ENCODE measurements at regions not wholly inside any gene's neighbourhood (a gene's known extent, or its start where the extent isn't known, plus 50 kb on each side); places are given as distances from the start of the nearest gene placed in this dataset.

DNA sequence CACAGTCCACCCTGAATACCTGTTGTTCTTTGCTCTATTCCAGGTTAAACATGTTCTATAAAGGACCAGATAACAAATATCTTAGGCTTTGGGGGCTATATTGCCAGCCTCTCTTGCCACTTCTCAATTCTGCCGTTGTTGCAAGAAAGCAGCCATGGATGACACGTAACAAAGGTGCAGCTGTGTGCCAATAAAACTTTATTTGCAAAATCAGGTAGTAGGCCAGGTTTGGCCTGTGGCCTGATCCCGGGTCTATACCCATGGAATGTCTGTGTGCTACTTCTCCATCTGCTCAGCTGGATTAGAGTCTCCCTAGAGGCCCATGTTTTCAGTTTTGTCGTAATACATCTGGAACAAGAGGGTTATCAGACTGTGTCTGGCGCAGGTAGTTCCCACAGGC is 175.3 kb upstream of the KCNG1 start:
- H3K4me3 ChIP-seq (replicated peaks in 1 of 2; ENCODE audit: low read depth in 2 of 2, low read length in 2 of 2), result no peak overlapping the region
- no peak for DNase-seq (ENCODE audit: low read depth in 2 of 2)
- TF ChIP-seq, protein P1, sequence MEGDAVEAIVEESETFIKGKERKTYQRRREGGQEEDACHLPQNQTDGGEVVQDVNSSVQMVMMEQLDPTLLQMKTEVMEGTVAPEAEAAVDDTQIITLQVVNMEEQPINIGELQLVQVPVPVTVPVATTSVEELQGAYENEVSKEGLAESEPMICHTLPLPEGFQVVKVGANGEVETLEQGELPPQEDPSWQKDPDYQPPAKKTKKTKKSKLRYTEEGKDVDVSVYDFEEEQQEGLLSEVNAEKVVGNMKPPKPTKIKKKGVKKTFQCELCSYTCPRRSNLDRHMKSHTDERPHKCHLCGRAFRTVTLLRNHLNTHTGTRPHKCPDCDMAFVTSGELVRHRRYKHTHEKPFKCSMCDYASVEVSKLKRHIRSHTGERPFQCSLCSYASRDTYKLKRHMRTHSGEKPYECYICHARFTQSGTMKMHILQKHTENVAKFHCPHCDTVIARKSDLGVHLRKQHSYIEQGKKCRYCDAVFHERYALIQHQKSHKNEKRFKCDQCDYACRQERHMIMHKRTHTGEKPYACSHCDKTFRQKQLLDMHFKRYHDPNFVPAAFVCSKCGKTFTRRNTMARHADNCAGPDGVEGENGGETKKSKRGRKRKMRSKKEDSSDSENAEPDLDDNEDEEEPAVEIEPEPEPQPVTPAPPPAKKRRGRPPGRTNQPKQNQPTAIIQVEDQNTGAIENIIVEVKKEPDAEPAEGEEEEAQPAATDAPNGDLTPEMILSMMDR (IDR thresholded peaks at IDR 0.05; ENCODE audit: low read depth, low read length), result no peak

DNA sequence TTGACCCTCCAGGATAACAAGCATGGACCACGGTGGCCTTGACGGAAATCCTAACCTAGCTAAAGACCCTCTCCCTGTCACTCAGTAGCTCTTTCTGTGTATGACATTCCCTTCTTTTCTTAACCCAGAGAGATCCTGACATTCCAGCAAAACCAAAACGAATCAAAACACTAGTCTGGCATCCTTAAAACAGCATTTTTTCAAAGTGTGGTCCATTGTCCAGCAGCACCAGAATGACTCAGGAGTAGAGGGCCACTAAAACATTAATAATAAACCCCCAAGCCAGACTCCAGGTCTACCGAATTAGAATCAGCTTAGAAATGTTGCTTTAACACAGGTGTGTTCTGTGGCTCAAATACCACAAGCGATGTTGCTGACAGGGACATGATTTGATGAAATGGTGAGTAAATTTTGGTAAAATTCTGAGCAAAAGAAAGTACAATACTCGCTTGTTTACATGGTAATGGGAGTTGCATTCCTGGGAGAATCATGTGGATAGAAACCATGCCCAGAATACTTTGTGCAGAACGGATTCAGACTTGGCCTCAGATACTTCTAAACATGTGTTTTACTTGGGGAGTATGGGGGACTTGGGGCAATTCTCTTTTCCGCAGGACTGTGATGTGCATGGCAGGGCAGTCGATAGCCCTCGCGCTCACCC is 174.2 kb upstream of the KCNG1 start:
- TF ChIP-seq, protein P1 (IDR thresholded peaks at IDR 0.05; ENCODE audit: low read depth, low read length), result no peak
- no peak overlapping the region for H3K4me3 ChIP-seq (replicated peaks in 1 of 2; ENCODE audit: low read depth in 2 of 2, low read length in 2 of 2)
- no peak for DNase-seq (ENCODE audit: low read depth in 2 of 2)

DNA sequence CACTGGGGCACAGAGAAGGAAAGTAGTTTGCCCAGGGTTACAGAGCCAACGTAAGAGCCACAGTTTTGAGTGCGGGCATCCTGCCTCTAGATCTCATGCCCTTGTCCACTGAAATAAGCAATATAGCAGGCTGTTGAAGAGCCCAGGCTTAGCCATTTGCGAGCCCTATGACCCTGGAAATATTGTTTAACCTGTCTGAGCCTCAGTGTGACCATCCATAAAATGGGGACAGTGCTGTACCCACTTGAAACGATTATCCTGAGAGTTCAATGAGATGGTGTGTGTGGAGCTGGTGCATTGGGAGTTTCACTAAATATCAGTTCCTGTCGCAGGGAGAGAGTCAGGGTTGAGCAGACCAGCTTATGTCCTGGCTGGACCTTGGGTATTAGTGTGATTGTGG is 173.1 kb upstream of the KCNG1 start:
- no peak for DNase-seq (ENCODE audit: low read depth in 2 of 2)
- no peak overlapping the region for H3K4me3 ChIP-seq (replicated peaks in 1 of 2; ENCODE audit: low read depth in 2 of 2, low read length in 2 of 2)
- TF ChIP-seq, protein P1 (IDR thresholded peaks at IDR 0.05; ENCODE audit: low read depth, low read length), result no peak

DNA sequence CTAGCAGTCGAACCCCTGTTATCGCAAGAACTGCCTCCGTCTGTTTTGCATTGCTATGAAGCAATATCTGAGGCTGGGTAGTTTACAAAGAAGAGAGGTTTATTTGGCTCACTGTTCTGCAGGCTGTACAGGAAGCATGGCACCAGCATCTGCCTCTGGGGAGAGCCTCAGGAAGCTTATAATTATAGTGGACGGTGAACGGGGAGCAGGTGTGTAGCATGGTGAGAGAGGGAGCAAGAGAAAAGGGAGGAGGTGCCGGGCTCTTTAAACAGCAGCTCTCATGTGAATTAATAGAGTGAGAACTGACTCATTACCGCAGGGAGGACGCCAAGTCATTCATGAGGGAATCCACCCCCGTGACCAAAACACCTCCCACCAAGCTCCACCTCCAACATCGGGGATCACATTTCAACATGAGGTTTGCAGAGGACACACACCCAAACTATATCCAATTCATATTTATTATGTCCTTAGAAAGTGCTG is 172.6 kb upstream of the KCNG1 start:
- TF ChIP-seq, protein P1 (IDR thresholded peaks at IDR 0.05; ENCODE audit: low read depth, low read length), result no peak
- no peak overlapping the region for H3K4me3 ChIP-seq (replicated peaks in 1 of 2; ENCODE audit: low read depth in 2 of 2, low read length in 2 of 2)
- peak in 1 of 2 donors; percentile 45 for DNase-seq (ENCODE audit: low read depth in 2 of 2)

DNA sequence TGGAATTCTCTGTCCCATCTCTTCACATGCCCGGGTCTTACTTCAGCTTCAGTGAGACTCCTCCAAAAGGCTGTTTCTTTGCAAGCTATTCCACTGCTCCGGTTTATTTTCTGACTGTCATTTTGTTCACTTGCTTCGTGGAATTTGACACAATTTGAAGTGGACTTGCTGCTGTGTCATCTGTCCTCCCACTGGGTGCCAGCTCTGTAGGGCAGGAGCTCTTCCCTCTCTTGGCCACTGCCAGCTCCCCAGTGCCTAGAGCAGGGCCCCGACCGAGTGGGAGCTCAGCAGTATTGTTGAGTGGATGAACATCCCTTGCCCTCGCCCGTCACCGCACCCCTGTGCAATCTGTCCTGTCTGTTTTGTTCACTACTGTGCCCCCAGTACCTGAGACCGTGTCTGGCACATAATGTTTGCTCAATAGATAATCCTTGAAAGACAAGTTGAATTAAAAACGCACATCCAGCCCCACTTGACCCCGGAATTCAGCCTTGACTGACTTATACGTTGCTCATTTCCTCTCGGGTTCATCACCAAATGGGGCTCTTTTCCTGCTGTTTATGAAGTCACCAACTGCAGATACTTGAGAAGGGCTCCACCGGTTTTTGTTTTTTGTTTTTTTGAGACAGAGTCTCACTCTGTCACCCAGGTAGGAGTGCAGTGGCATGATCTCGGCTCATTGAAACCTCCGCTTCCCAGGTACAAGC is 170.3 kb upstream of the KCNG1 start:
- TF ChIP-seq, protein P1 (IDR thresholded peaks at IDR 0.05; ENCODE audit: low read depth, low read length), result no peak
- no peak overlapping the region for H3K4me3 ChIP-seq (replicated peaks in 1 of 2; ENCODE audit: low read depth in 2 of 2, low read length in 2 of 2)
- peak in 1 of 2 donors; percentile 77 for DNase-seq (ENCODE audit: low read depth in 2 of 2)

DNA sequence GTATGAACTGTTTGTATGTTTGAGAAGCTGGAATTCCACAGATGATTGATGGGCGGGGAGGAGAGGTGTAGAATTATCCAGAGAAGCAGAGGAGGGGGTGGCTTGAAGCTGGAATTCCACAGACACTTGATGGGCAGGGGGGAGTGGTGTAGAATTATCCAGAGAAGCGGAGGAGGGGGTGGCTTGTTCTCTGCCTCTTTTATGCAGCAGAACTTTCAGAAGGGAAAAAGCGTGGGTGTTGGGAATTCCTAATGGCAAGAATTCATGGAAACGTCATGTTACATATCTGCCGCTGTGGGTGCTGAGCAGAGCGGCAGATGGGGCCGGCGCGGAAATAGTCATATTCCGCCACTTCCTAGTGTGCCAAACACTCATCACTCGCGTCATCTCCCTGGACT is 167.9 kb upstream of the KCNG1 start:
- TF ChIP-seq, protein P1 (IDR thresholded peaks at IDR 0.05; ENCODE audit: low read depth, low read length), result no peak
- no peak overlapping the region for H3K4me3 ChIP-seq (replicated peaks in 1 of 2; ENCODE audit: low read depth in 2 of 2, low read length in 2 of 2)
- peak; percentile 41 to 47 for DNase-seq (ENCODE audit: low read depth in 2 of 2)

Measured in cardiac fibroblast (primary cell).